Erythroblast (primary cell): ENCODE measurements at regions not wholly inside any gene's neighbourhood (a gene's known extent, or its start where the extent isn't known, plus 50 kb on each side); places are given as distances from the start of the nearest gene placed in this dataset.

ENCODE experiments used
- DNase-seq, 2 experiments: peaks; one replicate each; lab custom pipeline; 2025; lab: John Stamatoyannopoulos, UW
- GATA1 ChIP-seq: IDR thresholded peaks from 2 replicates; pipeline ENCODE4 v1.6.1; 2011; ENCODE audit warnings: low read depth, mild to moderate bottlenecking, control low read depth, low read length, moderate library complexity
- POLR2A ChIP-seq: IDR thresholded peaks from 2 replicates; pipeline ENCODE4 v1.6.1; 2011; ENCODE audit warnings: mild to moderate bottlenecking, low read length

DNA sequence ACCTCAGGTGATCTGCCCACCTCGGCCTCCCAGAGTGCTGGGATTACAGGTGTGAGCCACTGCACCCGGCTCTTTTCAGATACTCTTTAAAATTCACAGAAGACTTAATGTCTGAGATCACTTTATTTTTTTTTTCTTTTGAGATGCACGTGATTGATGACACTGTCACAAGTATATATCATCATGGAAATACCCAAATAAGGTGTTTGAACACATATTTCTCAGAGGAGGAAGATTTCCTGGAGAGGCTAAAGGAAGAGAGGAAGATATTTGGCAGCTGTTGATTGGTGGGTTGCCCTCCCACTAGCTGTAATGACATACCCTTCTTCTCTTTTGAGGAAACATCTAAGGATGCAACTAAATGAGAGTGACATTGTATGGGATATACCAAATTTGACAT, 225.9 kb upstream of the CITED2 start:
- TF ChIP-seq GATA1 (no peak), POLR2A (no peak)
- peak in 1 of 2 experiments; percentile 29 for DNase-seq

DNA sequence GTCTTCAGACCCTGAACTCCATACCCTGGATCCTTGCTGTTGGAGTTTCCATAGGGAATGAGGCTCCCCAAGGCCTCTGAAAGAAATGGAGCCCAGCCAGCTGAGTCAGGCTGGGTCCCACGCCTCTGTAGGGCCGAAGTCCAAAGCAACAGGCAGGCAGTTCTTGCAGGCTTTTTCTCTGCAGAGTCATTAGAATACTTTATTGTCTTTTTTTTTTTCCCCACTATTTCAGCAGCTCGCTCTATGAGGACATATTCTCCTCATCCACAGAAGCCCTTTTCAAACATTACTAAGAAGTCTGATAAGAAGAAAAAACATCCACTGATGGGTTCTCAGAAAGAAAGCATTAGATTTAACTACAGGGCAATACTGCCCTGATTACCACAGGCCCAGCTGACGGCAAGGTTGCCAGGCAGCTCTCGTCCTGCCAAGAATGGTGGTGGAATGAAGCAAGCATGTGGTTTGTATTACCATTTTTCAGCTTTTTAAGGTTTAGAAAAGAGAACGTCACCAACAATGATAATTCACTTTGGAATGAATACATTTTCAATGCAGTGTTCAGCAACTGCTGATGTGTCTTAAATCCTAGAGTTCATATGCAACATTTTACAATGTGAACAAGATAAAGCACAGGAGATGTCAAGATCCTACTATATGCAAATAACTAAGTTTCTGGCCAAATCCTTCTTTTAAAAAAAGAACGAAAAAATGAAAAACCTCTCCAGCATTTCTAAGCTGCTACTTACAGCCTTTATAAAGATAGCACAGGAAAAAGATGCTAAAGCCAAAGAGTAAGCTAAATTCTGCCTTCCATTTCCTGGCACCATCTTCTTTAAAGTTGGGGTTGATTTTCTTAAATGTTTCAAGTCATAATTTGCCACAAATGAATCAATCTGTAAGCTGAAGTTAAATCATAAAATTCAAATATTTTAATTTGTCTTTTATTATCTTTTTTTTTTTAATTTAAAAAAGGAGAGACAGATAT, 223.6 kb upstream of the CITED2 start:
- DNase-seq = peak in 1 of 2 experiments; percentile 59
- TF ChIP-seq POLR2A = no peak
- no peak for TF ChIP-seq GATA1

DNA sequence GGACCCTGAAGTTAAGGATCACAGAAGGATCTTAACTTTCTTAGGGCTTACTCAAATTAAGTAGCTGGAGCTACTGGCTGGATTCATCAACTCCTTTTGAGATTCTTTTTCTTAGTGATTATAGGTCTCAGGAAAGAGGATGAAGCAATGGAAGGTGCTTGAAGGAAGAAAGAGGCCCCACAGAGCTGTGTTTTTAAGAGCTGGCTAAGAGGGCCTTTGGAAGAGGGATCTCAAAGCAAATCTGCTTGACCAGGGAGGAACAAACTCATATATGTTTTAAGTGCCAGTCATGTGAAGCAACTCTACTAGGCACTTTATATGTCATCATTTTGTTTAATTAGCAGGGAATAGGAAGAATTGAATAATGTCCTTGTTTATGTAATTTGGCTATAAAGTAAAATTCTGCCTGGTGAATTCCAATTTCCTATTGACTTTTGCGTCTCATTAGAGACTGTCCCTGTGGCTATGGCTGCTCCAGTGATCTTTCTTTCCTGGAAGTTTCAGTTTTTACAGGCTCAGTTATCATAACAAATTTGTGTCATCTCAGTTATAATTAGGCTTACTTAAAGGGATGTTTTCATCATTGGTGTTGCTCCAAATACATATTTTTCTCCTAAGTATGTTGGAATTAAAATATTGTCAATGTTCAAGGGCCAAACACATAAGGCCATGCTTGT, 222.8 kb upstream of the CITED2 start:
- no peak for TF ChIP-seq GATA1
- no peak for TF ChIP-seq POLR2A
- DNase-seq = peak in 1 of 2 experiments; percentile 33

DNA sequence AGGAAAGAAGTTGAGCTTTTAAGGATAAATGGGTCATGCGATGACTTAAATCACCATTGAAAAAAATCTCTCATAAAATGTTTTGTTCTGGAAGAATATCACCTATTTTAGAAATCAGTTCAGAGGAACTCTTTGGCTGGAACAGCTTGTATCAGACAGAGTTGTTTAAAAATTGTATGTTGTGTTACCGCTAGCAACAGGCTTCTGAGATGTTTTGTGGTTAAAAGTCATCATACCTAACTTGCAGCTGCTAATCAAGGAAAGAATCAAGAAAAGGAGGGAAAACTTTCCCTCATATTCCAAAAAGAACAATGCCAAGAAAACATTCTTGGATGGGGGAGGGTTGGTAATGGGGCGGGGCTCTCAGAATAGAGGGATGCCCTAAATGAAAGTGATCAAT, 220.7 kb upstream of the CITED2 start:
- TF ChIP-seq GATA1 (no peak), POLR2A (no peak)
- no peak for DNase-seq

DNA sequence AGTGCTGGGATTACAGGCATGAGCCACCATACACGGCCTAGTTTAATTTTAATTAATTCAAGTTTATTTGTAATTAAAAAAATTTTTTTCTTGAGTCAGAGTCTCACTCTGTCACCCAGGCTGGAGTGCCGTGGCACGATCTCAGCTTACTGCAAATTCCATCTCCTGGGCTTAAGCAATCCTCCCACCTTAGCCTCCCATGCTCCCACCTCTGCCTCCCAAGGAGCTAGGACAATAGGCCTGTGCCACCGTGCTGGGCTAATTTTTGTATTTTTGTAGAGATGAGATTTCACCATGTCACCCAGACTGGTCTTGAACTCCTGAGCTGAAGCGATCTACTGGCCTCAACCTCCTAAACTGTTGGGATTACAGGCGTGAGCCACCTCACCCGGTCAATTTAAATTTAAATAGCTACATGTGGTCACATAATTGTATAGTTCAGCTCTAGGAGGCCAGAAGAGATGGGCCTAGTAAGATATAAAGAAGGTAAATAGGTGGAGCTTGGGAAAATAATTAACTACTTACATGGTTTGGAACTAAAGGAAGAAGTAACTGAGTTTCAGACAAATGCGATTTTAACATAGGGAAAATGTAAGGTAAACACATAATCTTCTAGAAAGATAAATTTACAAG, 220.0 kb upstream of the CITED2 start:
- no peak for DNase-seq
- TF ChIP-seq POLR2A = no peak
- TF ChIP-seq GATA1 = no peak

DNA sequence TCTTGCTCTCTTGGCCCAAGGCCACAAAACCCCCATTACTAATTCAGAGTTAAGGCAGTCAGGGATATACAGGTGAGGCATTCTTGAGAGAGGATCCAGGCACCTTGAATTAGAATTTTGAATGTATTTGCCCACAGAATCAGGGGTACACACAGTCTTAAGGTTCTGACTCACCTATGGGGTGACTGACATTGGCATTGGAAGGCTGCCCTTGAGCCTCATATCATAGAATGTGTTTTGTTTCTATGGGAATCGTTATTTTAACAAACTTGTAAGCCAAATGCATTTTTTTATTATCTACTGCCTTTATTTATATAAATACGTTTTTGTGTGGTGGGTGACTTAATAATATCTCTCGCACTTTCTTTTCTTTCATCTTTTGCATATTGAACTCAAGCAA, 218.6 kb upstream of the CITED2 start:
- TF ChIP-seq POLR2A (no peak), GATA1 (no peak)
- DNase-seq = no peak

DNA sequence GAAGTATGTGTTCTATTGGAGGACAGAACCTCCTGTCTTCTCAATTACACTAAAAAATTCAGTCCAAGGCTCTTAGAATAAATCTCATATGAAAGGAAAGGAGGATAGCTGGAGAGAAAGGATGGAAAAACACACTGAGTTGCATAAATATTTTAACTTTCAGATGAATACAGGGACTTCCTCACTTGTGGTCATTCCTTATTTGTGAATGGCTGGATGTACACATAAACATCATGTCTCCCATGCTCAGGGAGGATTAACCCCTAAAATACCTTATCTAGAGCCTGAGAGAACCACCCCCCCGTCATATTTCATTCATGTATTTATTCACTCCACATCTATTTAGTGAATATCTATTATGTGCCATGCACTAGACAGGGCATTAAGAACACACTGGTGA, 217.6 kb upstream of the CITED2 start:
- DNase-seq = no peak
- TF ChIP-seq GATA1 (no peak), POLR2A (no peak)

DNA sequence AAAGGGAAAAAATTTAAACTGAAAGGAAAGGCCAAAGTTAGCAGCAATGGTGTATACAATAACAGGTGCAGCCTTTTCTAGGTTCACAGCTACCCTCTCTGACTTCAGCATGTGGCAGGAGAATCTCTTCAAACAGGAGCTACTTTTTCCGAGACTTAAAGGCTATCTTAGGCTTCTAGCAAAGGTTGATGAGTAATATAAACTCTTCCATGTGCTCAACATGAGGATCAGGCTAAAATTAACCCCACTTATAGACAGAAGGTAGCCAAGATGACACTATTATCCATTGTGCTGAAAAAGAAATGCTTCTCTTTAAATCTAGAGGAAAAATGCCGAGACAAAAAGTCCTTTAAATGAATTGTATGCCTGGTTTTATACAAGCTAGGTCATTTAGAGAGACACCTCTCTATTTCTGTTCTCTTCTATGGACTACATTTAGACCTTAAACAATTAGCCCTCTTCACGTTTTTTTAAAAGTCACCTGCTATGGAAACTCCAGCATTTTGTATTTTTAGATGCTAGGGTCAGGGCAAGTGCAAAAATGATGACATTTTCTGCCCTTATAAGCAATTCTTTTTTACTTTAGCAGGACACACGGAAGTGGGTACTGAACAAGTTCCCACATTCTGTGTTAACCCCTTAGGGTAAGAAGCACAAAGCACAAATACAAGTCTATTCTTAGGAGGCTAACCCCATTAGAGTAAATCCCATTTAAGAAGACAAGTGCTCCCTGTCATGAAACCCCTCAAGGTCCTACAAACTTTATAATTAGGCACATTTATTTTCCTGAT, 216.8 kb upstream of the CITED2 start:
- no peak for DNase-seq
- TF ChIP-seq POLR2A (no peak), GATA1 (no peak)

DNA sequence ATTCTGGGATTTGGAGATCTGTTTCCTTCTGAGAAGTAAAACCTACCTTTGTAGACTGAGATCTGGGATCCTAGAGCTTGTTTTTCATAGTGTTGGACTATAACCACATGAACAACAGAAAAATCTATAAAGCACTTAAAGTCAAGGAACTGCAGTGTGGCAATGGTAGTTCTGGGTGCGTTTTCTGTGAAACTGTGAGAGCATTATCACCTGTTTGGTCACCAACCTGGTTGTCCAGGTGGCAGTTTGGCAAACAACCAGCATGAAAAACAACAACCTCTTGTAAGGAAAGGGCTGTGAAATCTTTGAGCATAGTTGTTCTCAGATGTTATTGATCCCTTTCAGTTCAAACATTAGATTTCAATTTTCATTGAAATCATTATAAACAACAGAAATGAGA, 215.8 kb upstream of the CITED2 start:
- TF ChIP-seq POLR2A = no peak
- no peak for TF ChIP-seq GATA1
- no peak for DNase-seq

DNA sequence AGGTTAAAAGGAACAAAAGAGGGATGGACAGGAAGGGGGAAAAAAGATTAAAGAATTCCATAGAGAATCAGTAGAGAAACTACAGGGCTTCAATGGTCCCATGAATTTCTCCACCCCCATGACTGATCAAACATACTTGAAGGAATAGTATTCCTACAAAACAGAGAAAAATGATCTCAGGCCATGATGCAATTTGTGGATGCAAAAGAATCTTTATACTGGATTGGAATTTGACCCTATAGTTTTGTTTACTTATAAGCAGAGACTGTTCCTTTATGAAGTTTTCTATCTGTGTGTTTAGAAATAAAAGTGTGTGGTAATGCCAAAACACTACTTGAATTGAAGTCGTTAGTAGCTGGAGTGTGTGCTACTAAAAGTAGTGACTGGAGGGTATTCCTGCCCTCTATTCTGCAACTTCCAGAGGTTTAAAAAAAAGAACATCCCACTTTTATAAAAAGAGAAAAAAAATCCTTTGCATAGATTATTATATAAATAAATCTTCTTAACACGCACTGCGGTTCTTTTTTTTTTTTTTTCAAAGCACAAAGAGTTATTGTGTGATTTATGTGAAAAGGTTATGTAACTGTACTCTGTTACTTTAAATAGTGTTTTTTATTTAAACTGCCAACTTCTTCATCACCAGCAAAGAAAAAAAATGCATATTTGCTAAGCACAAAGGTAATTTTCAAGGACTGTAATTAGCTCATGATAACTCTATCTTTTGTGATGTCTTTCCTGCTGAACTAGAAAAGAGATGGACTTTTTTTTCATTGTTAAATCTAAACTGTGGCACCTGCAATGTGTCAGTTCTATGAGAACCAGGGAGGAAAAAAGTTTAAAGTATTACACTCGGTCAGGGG, 214.5 kb upstream of the CITED2 start:
- TF ChIP-seq POLR2A (no peak), GATA1 (no peak)
- DNase-seq = no peak

DNA sequence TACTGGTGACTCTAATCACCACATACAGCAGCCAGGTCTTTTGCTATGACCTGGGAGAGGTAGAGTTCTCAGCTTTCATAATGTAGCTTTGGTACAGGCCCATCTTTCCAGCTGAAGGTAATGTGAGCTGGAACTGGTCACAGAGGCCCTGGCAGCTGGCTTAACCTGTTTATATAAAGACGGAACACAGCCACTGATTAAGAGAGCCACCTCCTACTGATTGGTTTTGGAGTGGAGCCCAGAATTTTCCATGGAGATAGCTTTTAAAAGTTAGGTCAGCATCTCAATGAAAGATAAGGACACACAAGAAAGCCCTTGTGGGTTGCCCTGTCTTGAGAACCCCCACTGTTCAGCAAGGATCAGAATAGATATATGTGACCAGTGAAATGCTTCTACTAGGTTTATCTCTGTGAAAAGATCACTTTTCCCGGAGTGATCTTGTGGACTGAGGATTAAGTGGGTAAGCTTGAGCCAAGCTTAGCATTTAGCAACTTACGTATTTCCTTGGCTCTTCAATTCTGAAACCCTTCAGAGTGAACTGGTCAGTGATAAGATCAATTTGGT, 213.7 kb upstream of the CITED2 start:
- TF ChIP-seq POLR2A (no peak), GATA1 (no peak)
- DNase-seq = peak; percentile 64 to 84

DNA sequence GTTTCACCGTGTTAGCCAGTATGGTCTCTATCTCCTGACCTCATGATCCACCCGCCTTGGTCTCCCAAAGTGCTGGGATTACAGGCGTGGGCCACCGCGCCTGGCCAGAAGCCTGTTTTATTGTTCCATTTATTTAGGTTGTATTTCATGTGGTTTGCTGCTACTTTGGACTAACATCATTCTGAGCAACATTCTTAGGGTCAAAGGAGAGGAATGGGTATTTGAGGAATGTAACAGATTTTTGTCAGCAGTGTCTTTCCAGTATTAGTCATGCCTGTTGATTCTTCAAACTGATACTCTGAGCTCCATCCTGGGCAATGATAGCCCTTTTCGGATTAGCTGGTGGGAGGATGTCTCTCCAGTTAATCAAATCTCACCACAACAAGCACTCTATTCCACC, 213.0 kb upstream of the CITED2 start:
- peak in 1 of 2 experiments; percentile 12 for DNase-seq
- TF ChIP-seq POLR2A (no peak), GATA1 (no peak)

DNA sequence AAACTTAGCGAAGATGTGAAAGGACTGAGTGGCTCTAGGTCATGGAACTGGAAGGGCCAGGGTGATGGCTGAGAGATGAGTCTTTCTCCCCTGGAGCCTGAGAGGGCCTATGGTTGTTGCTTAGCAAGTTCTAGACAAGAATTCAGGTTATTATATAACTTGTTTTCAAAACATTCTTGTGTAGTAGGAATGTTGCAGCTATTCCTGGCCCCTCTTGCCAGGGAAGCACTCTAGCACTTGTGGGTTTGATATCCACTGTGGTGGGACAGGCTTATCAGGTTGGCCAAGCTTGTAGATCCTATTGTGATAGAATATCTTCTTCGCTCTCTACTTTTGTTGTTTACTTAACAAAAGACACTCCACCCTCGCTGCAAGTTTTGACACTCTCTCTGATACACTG, 211.8 kb upstream of the CITED2 start:
- no peak for TF ChIP-seq POLR2A
- TF ChIP-seq GATA1 = no peak
- peak; percentile 17 to 34 for DNase-seq
